Spleen (tissue), 7 donors: ENCODE measurements at regions not wholly inside any gene's neighbourhood (a gene's known extent, or its start where the extent isn't known, plus 50 kb on each side); places are given as distances from the start of the nearest gene placed in this dataset.

Experiments
- CTCF ChIP-seq, 11 experiments: fragments of 200-600 bp in 7 of 11; fragments of 450-650 bp in 4 of 11; sonication (generic) in 4 of 11; IDR thresholded peaks in 8 of 11; conservative IDR thresholded peaks in 3 of 11; 1 replicate in 7 of 11; 2 replicates in 4 of 11; pipeline versions ENCODE4 v1.4.0 to v1.8.0; 2016 to 2021; ENCODE audit warnings: antibody characterized with exemption in 11 of 11, inconsistent platforms in 4 of 11, mild to moderate bottlenecking in 1 of 11
- POLR2A ChIP-seq, 3 donors: fragments of 450-650 bp; IDR thresholded peaks; one replicate each; pipeline ENCODE4 v1.5.1; 2017; ENCODE audit warnings: antibody characterized with exemption in 3 of 3, mild to moderate bottlenecking in 1 of 3
- POLR2AphosphoS5 ChIP-seq, 3 donors: sonication (generic); formaldehyde crosslinking; IDR thresholded peaks; one replicate each; pipeline ENCODE4 v1.5.1; 2017; ENCODE audit warnings: antibody characterized with exemption in 3 of 3
- donor health status: DM: no; HTN: no; CAD: no; lungs with moderate emphysema.
- donor health status: DM: no; HTN: no; CAD: no.
- donor health status: DM: no; HTN: no; CAD: no.

GRCh38 chr10:131485732-131486131, 174.2 kb upstream of the TCERG1L start:
- TF ChIP-seq CTCF (IDR thresholded peaks at IDR 0.05 in 8 of 11, conservative IDR thresholded peaks at IDR 0.05 in 3 of 11) (no peak), POLR2A (IDR thresholded peaks at IDR 0.05) (no peak), POLR2AphosphoS5 (IDR thresholded peaks at IDR 0.05) (no peak)
